Keratinocyte (primary cell): ENCODE measurements at regions not wholly inside any gene's neighbourhood (a gene's known extent, or its start where the extent isn't known, plus 50 kb on each side); places are given as distances from the start of the nearest gene placed in this dataset.

Experiments
- DNase-seq: peaks from one replicate; pipeline ENCODE4 v3.0.0-alpha.2; 2011; ENCODE audit warnings: low read depth, missing footprints, low spot score
- FAIRE-seq: peaks from 2 replicates; lab custom pipeline; 2011; peaks lifted over from hg19 to GRCh38; lab: Jason Lieb, UNC
- H2AFZ ChIP-seq: 2 replicates; pipeline ENCODE4 v1.6.0; 2012; ENCODE audit warnings: low read length, control low read depth, inconsistent platforms; ENCODE audit not compliant: control insufficient read depth
- H3K27ac ChIP-seq: 2 replicates; pipeline ENCODE4 v1.5.1; 2011; ENCODE audit warnings: low read length; ENCODE audit not compliant: control insufficient read depth, insufficient read depth
- H3K27me3 ChIP-seq: 3 replicates; pipeline ENCODE4 v1.6.0; 2011; ENCODE audit warnings: low read length; ENCODE audit not compliant: control insufficient read depth, insufficient read depth; ENCODE audit errors: extremely low read depth
- H3K36me3 ChIP-seq, 2 experiments: 2 replicates in 1 of 2; 3 replicates in 1 of 2; pipeline ENCODE4 v1.5.1; 2011; ENCODE audit warnings: low read length in 2 of 2, mild to moderate bottlenecking in 1 of 2; ENCODE audit not compliant: control insufficient read depth in 2 of 2, insufficient read depth in 2 of 2; ENCODE audit errors: extremely low read depth in 1 of 2
- H3K4me1 ChIP-seq: 3 replicates; pipeline ENCODE4 v1.5.1; 2011; ENCODE audit warnings: low read length; ENCODE audit not compliant: control insufficient read depth, insufficient read depth; ENCODE audit errors: extremely low read depth
- H3K4me2 ChIP-seq: 3 replicates; pipeline ENCODE4 v1.6.0; 2011; ENCODE audit warnings: low read depth, low read length; ENCODE audit not compliant: control insufficient read depth, insufficient read depth; ENCODE audit errors: extremely low read depth
- H3K4me3 ChIP-seq, 3 experiments: fragments of 200-600 bp in 1 of 3; sonication (generic) in 1 of 3; 2 replicates in 2 of 3; 3 replicates in 1 of 3; pipeline ENCODE4 v1.5.1; 2011 to 2016; ENCODE audit warnings: low read length in 3 of 3, mild to moderate bottlenecking in 3 of 3, control low read depth in 2 of 3, inconsistent platforms in 1 of 3, low read depth in 1 of 3, mixed read lengths in 1 of 3, mixed run types in 1 of 3, moderate library complexity in 1 of 3; ENCODE audit not compliant: control insufficient read depth in 2 of 3, insufficient read depth in 2 of 3; ENCODE audit errors: extremely low read depth in 1 of 3
- H3K79me2 ChIP-seq: 2 replicates; pipeline ENCODE4 v1.6.0; 2012; ENCODE audit warnings: low read length; ENCODE audit not compliant: control insufficient read depth, insufficient read depth
- H3K9ac ChIP-seq: 3 replicates; pipeline ENCODE4 v1.6.0; 2011; ENCODE audit warnings: low read length; ENCODE audit not compliant: control insufficient read depth, insufficient read depth; ENCODE audit errors: extremely low read depth
- H3K9me1 ChIP-seq: 3 replicates; pipeline ENCODE4 v1.6.0; 2011; ENCODE audit warnings: low read length; ENCODE audit not compliant: control insufficient read depth, insufficient read depth; ENCODE audit errors: extremely low read depth
- H3K9me3 ChIP-seq: 2 replicates; pipeline ENCODE4 v1.5.1; 2012; ENCODE audit warnings: low read depth, low read length; ENCODE audit not compliant: control insufficient read depth
- H4K20me1 ChIP-seq: 3 replicates; pipeline ENCODE4 v1.6.0; 2011; ENCODE audit warnings: low read length; ENCODE audit not compliant: control insufficient read depth, insufficient read depth; ENCODE audit errors: extremely low read depth
- EZH2 ChIP-seq: IDR thresholded peaks from one replicate; pipeline ENCODE4 v1.6.1; 2012; ENCODE audit warnings: inconsistent platforms, mild to moderate bottlenecking, low read length, moderate library complexity
- dilution Hi-C: fragments of 300-500 bp; cut with MboI; formaldehyde crosslinking; loops from one replicate; pipeline ENCODE4 v1.7.0; 2020; ENCODE audit warnings: low sequenced_read_pairs; ENCODE audit not compliant: extremely low pct_ligation_motif_present
- TF ChIP-seq, protein P1 (sequence below), 3 experiments: IDR thresholded peaks in 1 of 3; conservative IDR thresholded peaks in 1 of 3; optimal IDR thresholded peaks in 1 of 3; 2 replicates in 2 of 3; 3 replicates in 1 of 3; pipeline versions ENCODE3 to v1.5.1; 2011; ENCODE audit warnings: low read length in 3 of 3, mild to moderate bottlenecking in 3 of 3, moderate library complexity in 2 of 3, control low read depth in 1 of 3, inconsistent platforms in 1 of 3; ENCODE audit not compliant: insufficient read depth in 2 of 3; ENCODE audit errors: extremely low read depth in 1 of 3

DNA sequence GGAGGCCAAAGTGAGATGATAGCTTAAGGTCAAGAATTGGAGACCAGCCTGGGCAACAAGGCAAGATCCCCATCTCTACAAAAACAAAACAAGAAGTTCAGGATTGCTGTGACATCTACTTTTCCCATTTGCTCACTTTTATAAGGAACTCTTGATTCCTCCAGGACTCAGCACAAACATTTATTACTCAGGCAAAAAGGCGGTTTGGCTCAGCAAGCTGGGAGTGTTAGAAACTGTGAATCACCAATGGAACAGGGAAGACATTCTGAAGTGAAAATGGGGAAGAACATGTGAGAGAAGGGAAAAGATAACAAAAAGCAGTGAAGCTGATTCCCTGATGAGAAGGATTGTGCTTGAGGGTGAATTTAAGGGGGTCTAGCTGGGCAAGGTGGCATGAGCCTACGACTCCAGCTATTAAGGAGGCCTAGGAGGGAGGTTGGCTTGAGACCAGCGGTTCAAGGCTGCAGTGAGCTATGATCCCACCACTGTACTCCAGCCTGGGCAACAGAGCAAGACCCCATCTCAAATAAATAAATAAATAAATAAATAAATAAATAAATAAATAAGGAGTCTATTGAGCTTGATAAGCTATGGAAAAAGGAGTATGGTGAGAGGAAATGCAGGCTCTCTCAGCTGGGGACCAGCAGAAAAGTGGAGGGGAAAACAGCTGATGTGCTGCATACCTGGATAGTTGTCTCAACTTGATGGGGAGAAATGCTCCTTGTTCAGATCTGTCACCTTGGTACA is 65.4 kb upstream of the HDDC2 start:
- Histone ChIP-seq H3K27ac (no peak overlapping the region), H3K4me1 (peaks cover 13% of the 10 kb centered on the region), H3K36me3 (no peaks in the 10 kb centered on the region), H4K20me1 (no peaks in the 10 kb centered on the region), H3K79me2 (no peaks in the 10 kb centered on the region), H3K27me3 (peaks cover 26% of the 10 kb centered on the region), H3K9ac (no peak overlapping the region), H3K4me3 (no peak overlapping the region), H3K9me3 (no peaks in the 10 kb centered on the region), H3K4me2 (no peak overlapping the region), H3K9me1 (no peaks in the 10 kb centered on the region), H2AFZ (no peak overlapping the region)
- FAIRE-seq, result no peak
- no peak for DNase-seq
- dilution Hi-C loops, result no loop called here
- TF ChIP-seq, protein P1, sequence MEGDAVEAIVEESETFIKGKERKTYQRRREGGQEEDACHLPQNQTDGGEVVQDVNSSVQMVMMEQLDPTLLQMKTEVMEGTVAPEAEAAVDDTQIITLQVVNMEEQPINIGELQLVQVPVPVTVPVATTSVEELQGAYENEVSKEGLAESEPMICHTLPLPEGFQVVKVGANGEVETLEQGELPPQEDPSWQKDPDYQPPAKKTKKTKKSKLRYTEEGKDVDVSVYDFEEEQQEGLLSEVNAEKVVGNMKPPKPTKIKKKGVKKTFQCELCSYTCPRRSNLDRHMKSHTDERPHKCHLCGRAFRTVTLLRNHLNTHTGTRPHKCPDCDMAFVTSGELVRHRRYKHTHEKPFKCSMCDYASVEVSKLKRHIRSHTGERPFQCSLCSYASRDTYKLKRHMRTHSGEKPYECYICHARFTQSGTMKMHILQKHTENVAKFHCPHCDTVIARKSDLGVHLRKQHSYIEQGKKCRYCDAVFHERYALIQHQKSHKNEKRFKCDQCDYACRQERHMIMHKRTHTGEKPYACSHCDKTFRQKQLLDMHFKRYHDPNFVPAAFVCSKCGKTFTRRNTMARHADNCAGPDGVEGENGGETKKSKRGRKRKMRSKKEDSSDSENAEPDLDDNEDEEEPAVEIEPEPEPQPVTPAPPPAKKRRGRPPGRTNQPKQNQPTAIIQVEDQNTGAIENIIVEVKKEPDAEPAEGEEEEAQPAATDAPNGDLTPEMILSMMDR (optimal IDR thresholded peaks at IDR 0.05 in 1 of 3, IDR thresholded peaks at IDR 0.05 in 1 of 3, conservative IDR thresholded peaks at IDR 0.05 in 1 of 3; ENCODE audit: extremely low read depth in 1 of 3, insufficient read depth in 2 of 3, low read length in 3 of 3), result no peak
- no peak for TF ChIP-seq EZH2

GRCh38 chr6:125370343-125370742 is 68.6 kb upstream of the HDDC2 start:
- Histone ChIP-seq H3K27me3 (peaks cover 9% of the 10 kb centered on the region), H3K27ac (no peak overlapping the region), H3K4me2 (no peak overlapping the region), H3K4me3 (no peak overlapping the region), H2AFZ (no peak overlapping the region), H3K36me3 (no peaks in the 10 kb centered on the region), H3K4me1 (no peaks in the 10 kb centered on the region), H4K20me1 (no peaks in the 10 kb centered on the region), H3K9me3 (no peaks in the 10 kb centered on the region), H3K79me2 (no peaks in the 10 kb centered on the region), H3K9me1 (no peaks in the 10 kb centered on the region), H3K9ac (no peak overlapping the region)
- no peak for FAIRE-seq
- TF ChIP-seq EZH2, result no peak
- TF ChIP-seq, protein P1 (optimal IDR thresholded peaks at IDR 0.05 in 1 of 3, IDR thresholded peaks at IDR 0.05 in 1 of 3, conservative IDR thresholded peaks at IDR 0.05 in 1 of 3; ENCODE audit: extremely low read depth in 1 of 3, insufficient read depth in 2 of 3, low read length in 3 of 3), result no peak
- dilution Hi-C loops, result no loop called here
- DNase-seq, result no peak
